Activated CD8-positive, alpha-beta memory T cell treated with anti-CD3 and anti-CD28 coated beads, Interleukin-2, amount 50 U/mL, for 1 hour (primary cell): ENCODE measurements at regions not wholly inside any gene's neighbourhood (a gene's known extent, or its start where the extent isn't known, plus 50 kb on each side); places are given as distances from the start of the nearest gene placed in this dataset.

Experiments used
- DNase-seq: peaks from one replicate; pipeline ENCODE4 v3.0.0-alpha.2; 2020; ENCODE audit errors: extremely low read depth

GRCh38 chr7:114126095-114126494 is 207.3 kb upstream of the PPP1R3A start:
- DNase-seq = no peak

- DNase-seq = no peak
These were observed 194.0 kb upstream of the PPP1R3A start for GRCh38 chr7:114112806-114113205.

GRCh38 chr7:114110666-114111065 is 191.9 kb upstream of the PPP1R3A start:
- no peak for DNase-seq

- no peak for DNase-seq
These were observed 190.9 kb upstream of the PPP1R3A start for GRCh38 chr7:114109721-114110120.

GRCh38 chr7:114109304-114109703 is 190.5 kb upstream of the PPP1R3A start:
- DNase-seq = no peak

GRCh38 chr7:114108510-114108909 is 189.7 kb upstream of the PPP1R3A start:
- no peak for DNase-seq

GRCh38 chr7:114107522-114107921 is 188.7 kb upstream of the PPP1R3A start:
- DNase-seq = no peak

GRCh38 chr7:114104035-114104434 is 185.2 kb upstream of the PPP1R3A start:
- DNase-seq = no peak

GRCh38 chr7:114102996-114103395 is 184.2 kb upstream of the PPP1R3A start:
- no peak for DNase-seq

GRCh38 chr7:114102131-114102530 is 183.3 kb upstream of the PPP1R3A start:
- no peak for DNase-seq

GRCh38 chr7:114100810-114101209 is 182.0 kb upstream of the PPP1R3A start:
- DNase-seq = no peak

GRCh38 chr7:114099337-114099736 is 180.5 kb upstream of the PPP1R3A start:
- no peak for DNase-seq

GRCh38 chr7:114095885-114096284 is 177.1 kb upstream of the PPP1R3A start:
- no peak for DNase-seq

- no peak for DNase-seq
These were observed 169.7 kb upstream of the PPP1R3A start for GRCh38 chr7:114088470-114088940.

GRCh38 chr7:114087653-114088469 is 169.1 kb upstream of the PPP1R3A start:
- DNase-seq = no peak

- DNase-seq = no peak
These were observed 168.3 kb upstream of the PPP1R3A start for GRCh38 chr7:114086914-114087652.

- no peak for DNase-seq
These were observed 167.7 kb upstream of the PPP1R3A start for GRCh38 chr7:114086537-114086913.

- DNase-seq = no peak
These were observed 167.0 kb upstream of the PPP1R3A start for GRCh38 chr7:114085592-114086501.

GRCh38 chr7:114085313-114085591 is 166.4 kb upstream of the PPP1R3A start:
- no peak for DNase-seq

GRCh38 chr7:114084472-114085312 is 165.9 kb upstream of the PPP1R3A start:
- DNase-seq = no peak

- no peak for DNase-seq
These were observed 165.2 kb upstream of the PPP1R3A start for GRCh38 chr7:114084002-114084471.
